CD4-positive, alpha-beta memory T cell (primary cell): ENCODE measurements at regions not wholly inside any gene's neighbourhood (a gene's known extent, or its start where the extent isn't known, plus 50 kb on each side); places are given as distances from the start of the nearest gene placed in this dataset.

Source experiments
- CTCF ChIA-PET: fragments of 350-600 bp; sonication (Branson Sonifier 250); formaldehyde crosslinking; loops from one replicate; lab custom pipeline; 2021; ENCODE audit warnings: inconsistent platforms; ENCODE audit not compliant: partially characterized antibody; lab: Charles Lee
- POLR2A ChIA-PET: fragments of 350-600 bp; sonication (Branson Sonifier 250); formaldehyde crosslinking; loops from one replicate; lab custom pipeline; 2021; ENCODE audit not compliant: partially characterized antibody; lab: Charles Lee
- DNase-seq, 5 donors: peaks; one replicate each; pipeline versions ENCODE4 v3.0.0 to v3.0.0-alpha.2; 2020 to 2022; ENCODE audit warnings: mixed read lengths in 1 of 5
- H3K27ac ChIP-seq: one replicate; pipeline ENCODE4 v1.7.0; 2013; ENCODE audit warnings: low read depth, low read length
- H3K27me3 ChIP-seq: 2 replicates; pipeline ENCODE4 v1.7.0; 2013; ENCODE audit warnings: mild to moderate bottlenecking, low read length, moderate library complexity; ENCODE audit not compliant: insufficient read depth
- H3K36me3 ChIP-seq: 2 replicates; pipeline ENCODE4 v1.7.0; 2013; ENCODE audit warnings: mild to moderate bottlenecking, low read length, moderate library complexity; ENCODE audit not compliant: insufficient read depth
- H3K4me1 ChIP-seq: 2 replicates; pipeline ENCODE4 v1.7.0; 2013; ENCODE audit warnings: mild to moderate bottlenecking, low read length, moderate library complexity; ENCODE audit not compliant: insufficient read depth
- H3K4me3 ChIP-seq, 2 donors: one replicate each; pipeline ENCODE4 v1.7.0; 2013; ENCODE audit warnings: low read length in 2 of 2, mild to moderate bottlenecking in 1 of 2
- H3K9me3 ChIP-seq, 2 donors: one replicate each; pipeline ENCODE4 v1.7.0; 2013; ENCODE audit warnings: low read length in 2 of 2, control low read depth in 1 of 2; ENCODE audit not compliant: control insufficient read depth in 1 of 2
- H3K27ac Mint-ChIP-seq, 7 donors: one replicate each; pipeline ENCODE4 v1.8.0; 2020 to 2021; ENCODE audit warnings: mixed read lengths in 7 of 7, mild to moderate bottlenecking in 6 of 7, inconsistent platforms in 3 of 7, moderate library complexity in 3 of 7
- H3K27me3 Mint-ChIP-seq, 2 donors: one replicate each; pipeline ENCODE4 v1.8.0; 2020 to 2021; ENCODE audit warnings: mixed read lengths in 2 of 2
- H3K36me3 Mint-ChIP-seq, 2 donors: one replicate each; pipeline ENCODE4 v1.8.0; 2020 to 2021; ENCODE audit warnings: mixed read lengths in 2 of 2, inconsistent platforms in 1 of 2, mild to moderate bottlenecking in 1 of 2
- H3K4me1 Mint-ChIP-seq, 4 donors: one replicate each; pipeline ENCODE4 v1.8.0; 2020 to 2021; ENCODE audit warnings: mixed read lengths in 4 of 4, mild to moderate bottlenecking in 1 of 4
- H3K4me3 Mint-ChIP-seq, 8 donors: one replicate each; pipeline ENCODE4 v1.8.0; 2020 to 2021; ENCODE audit warnings: mixed read lengths in 8 of 8, mild to moderate bottlenecking in 7 of 8, moderate library complexity in 6 of 8, inconsistent platforms in 3 of 8
- H3K9me3 Mint-ChIP-seq, 8 donors: one replicate each; pipeline ENCODE4 v1.8.0; 2020 to 2021; ENCODE audit warnings: mixed read lengths in 8 of 8, mild to moderate bottlenecking in 5 of 8, inconsistent platforms in 3 of 8, moderate library complexity in 1 of 8
- intact Hi-C: fragments of 100-400 bp; cut with micrococcal nuclease; formaldehyde crosslinking; loops from one replicate; pipeline ENCODE4 v1.15.1; 2023

DNA sequence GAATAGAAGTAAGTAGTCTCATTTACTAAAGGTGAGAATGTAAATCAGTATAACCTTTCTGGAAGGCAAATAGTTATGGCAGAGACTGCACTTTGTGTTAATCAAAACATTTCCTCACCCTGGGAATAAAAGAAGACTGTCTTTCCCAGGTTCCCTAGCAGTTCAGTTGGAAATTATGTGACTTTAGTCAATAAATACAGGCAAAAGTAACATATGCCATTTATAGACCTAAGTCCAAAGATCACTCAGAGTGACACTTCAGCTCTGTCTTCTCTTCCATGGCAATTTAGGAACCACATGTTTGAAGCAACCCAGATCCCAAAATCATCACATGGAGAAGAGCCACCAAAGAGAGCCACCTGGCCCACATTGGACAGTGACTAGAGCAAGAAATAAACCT is 160.7 kb upstream of the SV2C start:
- no peak for DNase-seq
- H3K4me3 Mint-ChIP-seq, result no peak overlapping the region
- Histone ChIP-seq H3K27ac (no peak overlapping the region), H3K4me3 (no peak overlapping the region), H3K36me3 (no peaks in the 10 kb centered on the region), H3K27me3 (no peaks in the 10 kb centered on the region), H3K9me3 (no peaks in the 10 kb centered on the region), H3K4me1 (no peaks in the 10 kb centered on the region)
- POLR2A ChIA-PET, result no interaction called here
- no peaks in the 10 kb centered on the region for H3K36me3 Mint-ChIP-seq
- intact Hi-C loops, result no loop called here
- no peaks in the 10 kb centered on the region for H3K4me1 Mint-ChIP-seq
- H3K27me3 Mint-ChIP-seq, result peaks cover 8 to 17% of the 10 kb centered on the region in 2 donors
- peaks cover 0 to 3% (median 0%) of the 10 kb centered on the region in 8 donors for H3K9me3 Mint-ChIP-seq
- CTCF ChIA-PET, result no interaction called here
- no peak overlapping the region for H3K27ac Mint-ChIP-seq

DNA sequence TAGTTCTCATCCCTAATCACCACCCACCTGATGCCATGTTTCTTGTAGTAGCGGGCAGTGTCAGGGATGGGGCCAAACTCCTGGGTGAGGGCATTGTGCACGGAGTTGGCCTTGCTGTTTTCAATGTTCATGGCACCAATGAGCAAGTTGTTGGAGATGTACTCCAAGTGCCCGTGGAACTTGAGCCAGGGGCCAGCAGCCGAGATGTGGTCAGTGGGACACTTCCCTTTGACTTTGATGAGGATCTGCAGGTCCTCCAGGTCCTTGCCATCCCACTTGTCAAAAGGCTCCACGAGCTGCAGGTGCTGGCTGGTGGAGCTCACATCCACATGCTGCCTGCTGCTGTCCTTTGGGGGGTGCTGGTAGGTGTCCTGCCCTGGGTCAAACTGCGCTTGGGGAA is 162.2 kb upstream of the SV2C start:
- no peaks in the 10 kb centered on the region for H3K9me3 ChIP-seq
- H3K4me3 Mint-ChIP-seq, result no peak overlapping the region
- H3K4me3 ChIP-seq, result no peak overlapping the region
- H3K27me3 Mint-ChIP-seq, result peaks cover 9 to 18% of the 10 kb centered on the region in 2 donors
- H3K36me3 Mint-ChIP-seq, result no peaks in the 10 kb centered on the region
- no peak overlapping the region for H3K27ac ChIP-seq
- no peak for DNase-seq
- intact Hi-C loops, result no loop called here
- no peaks in the 10 kb centered on the region for H3K4me1 ChIP-seq
- no peaks in the 10 kb centered on the region for H3K36me3 ChIP-seq
- POLR2A ChIA-PET, result no interaction called here
- peaks cover 0 to 3% (median 0%) of the 10 kb centered on the region in 8 donors for H3K9me3 Mint-ChIP-seq
- H3K27ac Mint-ChIP-seq, result no peak overlapping the region
- no peaks in the 10 kb centered on the region for H3K4me1 Mint-ChIP-seq
- CTCF ChIA-PET, result no interaction called here
- H3K27me3 ChIP-seq, result no peaks in the 10 kb centered on the region

DNA sequence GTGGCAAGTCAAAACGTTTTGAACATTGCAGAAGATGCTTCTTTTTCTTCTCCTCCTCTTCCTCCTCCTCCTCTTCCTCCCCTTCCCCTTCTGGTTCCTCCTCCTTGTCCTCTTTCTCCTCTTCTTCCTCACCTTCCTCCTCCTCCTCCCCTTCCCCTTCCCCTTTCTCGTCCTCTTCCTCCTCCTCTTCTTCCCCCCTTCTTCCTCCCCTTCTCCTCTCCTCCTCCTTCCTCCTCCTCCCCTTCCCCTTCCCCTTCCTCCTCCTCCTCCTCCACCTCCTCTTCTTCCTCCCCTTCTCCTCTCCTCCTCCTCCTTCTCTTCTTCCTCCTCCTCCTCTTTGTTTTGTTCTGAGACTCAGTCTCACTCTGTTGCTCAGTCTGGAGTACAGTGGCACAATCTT is 167.0 kb upstream of the SV2C start:
- Mint-ChIP-seq H3K36me3 (no peaks in the 10 kb centered on the region), H3K4me1 (no peaks in the 10 kb centered on the region), H3K27me3 (peaks cover 10 to 23% of the 10 kb centered on the region in 2 donors), H3K27ac (no peak overlapping the region), H3K9me3 (peaks cover 0 to 3% (median 0%) of the 10 kb centered on the region in 8 donors), H3K4me3 (no peak overlapping the region)
- Histone ChIP-seq H3K36me3 (no peaks in the 10 kb centered on the region), H3K27ac (no peak overlapping the region), H3K9me3 (no peaks in the 10 kb centered on the region), H3K4me1 (no peaks in the 10 kb centered on the region), H3K27me3 (no peaks in the 10 kb centered on the region), H3K4me3 (no peak overlapping the region)
- DNase-seq, result no peak
- intact Hi-C loops, result no loop called here
- ChIA-PET CTCF (no interaction called here), POLR2A (no interaction called here)

DNA sequence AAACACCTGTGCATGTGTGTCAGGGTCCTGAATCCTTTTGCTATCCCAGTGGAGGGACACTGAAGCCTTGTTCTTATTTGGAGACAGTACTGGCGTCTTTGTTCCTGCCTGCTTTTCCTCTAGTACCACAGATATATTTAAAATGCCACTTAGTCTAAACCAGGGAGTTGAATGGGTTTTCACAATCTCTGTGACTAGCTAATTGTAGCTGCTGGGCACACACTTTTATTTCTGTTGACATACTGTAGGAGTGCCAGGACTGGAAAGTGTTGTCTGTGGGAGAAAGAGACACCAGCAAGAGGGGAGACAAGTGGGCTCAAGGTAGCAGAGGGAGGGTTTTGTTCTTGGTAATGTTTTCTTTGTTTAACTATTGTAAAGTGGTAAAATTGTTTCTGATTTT is 174.0 kb upstream of the SV2C start:
- H3K27me3 Mint-ChIP-seq, result peaks cover 18 to 22% of the 10 kb centered on the region in 2 donors
- intact Hi-C loops, result no loop called here
- H3K36me3 ChIP-seq, result no peaks in the 10 kb centered on the region
- no peak for DNase-seq
- no peak overlapping the region for H3K4me3 Mint-ChIP-seq
- no peak overlapping the region for H3K4me3 ChIP-seq
- H3K4me1 ChIP-seq, result no peaks in the 10 kb centered on the region
- no peaks in the 10 kb centered on the region for H3K9me3 ChIP-seq
- H3K9me3 Mint-ChIP-seq, result peaks cover 0 to 3% (median 0%) of the 10 kb centered on the region in 8 donors
- ChIA-PET CTCF (no interaction called here), POLR2A (no interaction called here)
- no peaks in the 10 kb centered on the region for H3K4me1 Mint-ChIP-seq
- H3K36me3 Mint-ChIP-seq, result no peaks in the 10 kb centered on the region
- no peak overlapping the region for H3K27ac Mint-ChIP-seq
- H3K27me3 ChIP-seq, result no peaks in the 10 kb centered on the region
- H3K27ac ChIP-seq, result no peak overlapping the region

DNA sequence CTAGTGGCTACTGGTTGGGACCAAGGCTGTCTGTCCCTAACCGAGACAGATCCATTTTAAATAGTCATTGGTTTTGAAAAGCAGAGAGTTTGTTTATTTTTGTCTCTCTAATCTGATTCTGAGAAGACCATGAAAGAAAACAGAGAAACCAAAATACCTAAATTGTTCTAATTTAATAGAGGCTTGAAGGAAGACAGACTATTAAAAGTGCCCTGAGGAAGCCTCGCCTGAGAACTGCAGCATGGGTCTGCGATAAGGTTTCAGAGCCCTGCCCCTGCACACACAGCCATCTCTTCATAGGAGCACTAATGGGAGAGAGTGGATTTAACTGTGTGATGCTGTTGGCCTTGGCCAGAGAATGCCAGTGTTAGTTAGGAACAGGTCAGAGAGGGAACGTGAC is 175.5 kb upstream of the SV2C start:
- Histone ChIP-seq H3K27ac (no peak overlapping the region), H3K27me3 (no peaks in the 10 kb centered on the region), H3K4me1 (no peaks in the 10 kb centered on the region), H3K9me3 (no peaks in the 10 kb centered on the region), H3K36me3 (no peaks in the 10 kb centered on the region), H3K4me3 (no peak overlapping the region)
- peaks cover 0 to 3% (median 0%) of the 10 kb centered on the region in 8 donors for H3K9me3 Mint-ChIP-seq
- no peaks in the 10 kb centered on the region for H3K4me1 Mint-ChIP-seq
- CTCF ChIA-PET, result no interaction called here
- no peak overlapping the region for H3K4me3 Mint-ChIP-seq
- H3K27me3 Mint-ChIP-seq, result peaks cover 18% of the 10 kb centered on the region in 2 donors
- no peak overlapping the region for H3K27ac Mint-ChIP-seq
- no peak for DNase-seq
- POLR2A ChIA-PET, result no interaction called here
- H3K36me3 Mint-ChIP-seq, result no peaks in the 10 kb centered on the region
- intact Hi-C loops, result no loop called here

DNA sequence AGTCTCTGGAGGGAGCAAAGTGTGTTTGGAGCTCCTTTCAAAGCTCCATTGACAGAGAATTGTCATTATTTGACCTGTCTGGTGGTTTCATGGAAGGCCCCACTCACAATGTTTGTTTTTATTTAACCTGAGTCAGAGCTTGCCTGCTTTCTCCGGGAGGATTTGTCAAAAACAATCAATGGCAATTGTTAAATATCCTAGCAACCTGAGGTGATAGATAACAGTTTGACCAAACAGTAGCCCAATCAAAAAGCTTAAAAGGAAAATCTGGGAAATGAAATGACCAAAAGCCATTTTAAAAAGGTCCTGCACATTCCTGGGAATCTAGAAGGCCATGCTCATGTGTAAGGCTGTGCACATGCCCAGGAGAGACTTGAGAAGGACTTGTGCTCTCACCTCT is 177.2 kb upstream of the POC5 start:
- Histone ChIP-seq H3K9me3 (no peaks in the 10 kb centered on the region), H3K4me3 (no peak overlapping the region), H3K27ac (no peak overlapping the region), H3K4me1 (no peaks in the 10 kb centered on the region), H3K36me3 (no peaks in the 10 kb centered on the region), H3K27me3 (no peaks in the 10 kb centered on the region)
- DNase-seq, result no peak
- ChIA-PET CTCF (interaction anchor here (1.1 kb wide), 1 partner anchor 44 kb away, joined by 3 read pairs; no protein-coding TSS in a partner anchor), POLR2A (no interaction called here)
- Mint-ChIP-seq H3K36me3 (no peaks in the 10 kb centered on the region), H3K9me3 (peaks cover 0 to 9% (median 2%) of the 10 kb centered on the region in 8 donors), H3K4me1 (no peaks in the 10 kb centered on the region), H3K27me3 (peaks cover 0 to 5% of the 10 kb centered on the region in 2 donors), H3K27ac (no peak overlapping the region), H3K4me3 (no peak overlapping the region)
- intact Hi-C loops, result no loop called here

DNA sequence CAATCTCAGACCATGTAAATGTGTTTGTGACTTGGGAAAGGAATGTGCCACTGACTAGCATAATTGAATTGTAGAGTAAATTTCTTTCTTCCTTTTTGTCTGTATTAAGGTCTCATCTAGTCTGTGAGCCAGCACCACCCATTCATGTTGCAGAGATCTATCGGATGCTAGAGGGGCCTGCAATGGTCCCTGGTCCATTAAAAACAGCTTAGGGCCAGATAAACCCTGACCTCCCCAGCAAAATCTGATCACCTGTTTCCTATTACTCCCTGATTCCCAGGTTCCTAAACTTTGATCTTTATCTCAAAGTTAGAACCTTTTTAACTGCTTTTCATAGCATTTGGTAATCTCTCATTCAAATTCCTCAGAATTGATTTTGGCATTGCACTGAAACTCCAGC is 174.5 kb upstream of the POC5 start:
- POLR2A ChIA-PET, result no interaction called here
- no peak overlapping the region for H3K4me3 ChIP-seq
- H3K9me3 ChIP-seq, result no peaks in the 10 kb centered on the region

DNA sequence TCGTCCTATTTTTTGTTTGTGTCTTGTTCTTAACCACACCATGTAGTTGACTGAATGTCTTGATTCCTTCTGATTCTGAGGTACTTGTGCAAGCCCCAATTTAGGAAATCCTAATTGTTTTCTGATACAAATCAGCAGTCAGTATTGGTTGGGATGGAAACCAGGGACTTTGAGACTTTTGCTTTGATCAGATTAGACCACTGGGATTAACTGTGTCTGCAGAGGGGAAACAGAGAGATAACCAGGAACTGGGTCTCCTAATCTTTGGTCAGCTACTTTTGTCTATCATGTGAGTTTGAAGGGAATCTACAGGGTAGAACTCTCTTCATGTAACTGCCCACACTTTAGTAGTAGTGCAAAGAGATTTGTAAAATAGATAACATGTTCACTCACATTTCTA is 173.8 kb upstream of the POC5 start:
- POLR2A ChIA-PET, result no interaction called here
- no peaks in the 10 kb centered on the region for H3K4me1 ChIP-seq
- intact Hi-C loops, result no loop called here
- no peak overlapping the region for H3K27ac ChIP-seq
- H3K4me3 ChIP-seq, result no peak overlapping the region
- no peak for DNase-seq
- no peaks in the 10 kb centered on the region for H3K36me3 ChIP-seq
- H3K27ac Mint-ChIP-seq, result no peak overlapping the region
- H3K9me3 ChIP-seq, result no peaks in the 10 kb centered on the region
- peaks cover 0 to 9% (median 2%) of the 10 kb centered on the region in 8 donors for H3K9me3 Mint-ChIP-seq
- no peaks in the 10 kb centered on the region for H3K4me1 Mint-ChIP-seq
- H3K27me3 Mint-ChIP-seq, result peaks cover 0 to 5% of the 10 kb centered on the region in 2 donors
- H3K27me3 ChIP-seq, result no peaks in the 10 kb centered on the region
- CTCF ChIA-PET, result no interaction called here
- no peak overlapping the region for H3K4me3 Mint-ChIP-seq
- H3K36me3 Mint-ChIP-seq, result no peaks in the 10 kb centered on the region

More for the DNA sequence above, 174.5 kb upstream of the POC5 start:
- intact Hi-C loops, result no loop called here
- Mint-ChIP-seq H3K9me3 (peaks cover 0 to 9% (median 2%) of the 10 kb centered on the region in 8 donors), H3K27me3 (peaks cover 0 to 5% of the 10 kb centered on the region in 2 donors), H3K4me3 (no peak overlapping the region), H3K4me1 (no peaks in the 10 kb centered on the region), H3K27ac (no peak overlapping the region), H3K36me3 (no peaks in the 10 kb centered on the region)
- DNase-seq, result no peak
- H3K27me3 ChIP-seq, result no peaks in the 10 kb centered on the region
- H3K36me3 ChIP-seq, result no peaks in the 10 kb centered on the region
- H3K27ac ChIP-seq, result no peak overlapping the region
- no peaks in the 10 kb centered on the region for H3K4me1 ChIP-seq
- CTCF ChIA-PET, result no interaction called here
